GM19452 (cell line): ENCODE measurements at regions not wholly inside any gene's neighbourhood (a gene's known extent, or its start where the extent isn't known, plus 50 kb on each side); places are given as distances from the start of the nearest gene placed in this dataset.
A peak's percentile ranks its signal among the peaks of the same experiment; 100 is the strongest.
"Not testable (repeated sequence)": the region's sequence is repeated elsewhere in the genome, so short reads cannot be mapped to it uniquely, and the experiment has no call there.

ENCODE experiments used
- ATAC-seq: cut with Tn5 transposase; IDR thresholded peaks from one replicate; pipeline ENCODE4 v1.9.1; 2021; ENCODE audit not compliant: unreplicated experiment

- no peak for ATAC-seq
These were observed 124.5 kb upstream of the USP15 start for GRCh38 chr12:62135553-62136200.

DNA sequence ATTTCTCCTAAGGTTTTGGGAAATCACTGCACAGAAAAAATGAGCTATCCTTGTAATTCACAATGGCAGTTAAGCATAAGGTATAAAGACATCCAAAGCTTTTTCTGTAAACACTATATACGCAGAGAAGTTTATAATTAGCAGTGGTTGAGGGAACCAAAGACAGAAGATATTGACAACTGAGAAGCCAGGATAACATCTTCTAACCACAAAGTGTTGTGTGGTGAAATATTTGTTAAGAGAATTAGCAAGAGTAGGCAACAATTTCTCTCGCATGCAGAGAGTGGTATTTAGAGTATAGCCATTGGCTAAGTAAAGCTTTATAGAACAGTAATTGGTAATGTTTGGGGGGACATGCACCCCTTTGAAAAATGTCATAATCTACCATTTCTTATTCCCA, 123.7 kb upstream of the USP15 start:
- no peak for ATAC-seq

- ATAC-seq: no peak
These were observed 121.7 kb upstream of the USP15 start for GRCh38 chr12:62138527-62138926.

GRCh38 chr12:62146318-62146717, 113.9 kb upstream of the USP15 start:
- ATAC-seq: no peak

GRCh38 chr12:62158013-62158412, 102.2 kb upstream of the USP15 start:
- ATAC-seq: no peak

DNA sequence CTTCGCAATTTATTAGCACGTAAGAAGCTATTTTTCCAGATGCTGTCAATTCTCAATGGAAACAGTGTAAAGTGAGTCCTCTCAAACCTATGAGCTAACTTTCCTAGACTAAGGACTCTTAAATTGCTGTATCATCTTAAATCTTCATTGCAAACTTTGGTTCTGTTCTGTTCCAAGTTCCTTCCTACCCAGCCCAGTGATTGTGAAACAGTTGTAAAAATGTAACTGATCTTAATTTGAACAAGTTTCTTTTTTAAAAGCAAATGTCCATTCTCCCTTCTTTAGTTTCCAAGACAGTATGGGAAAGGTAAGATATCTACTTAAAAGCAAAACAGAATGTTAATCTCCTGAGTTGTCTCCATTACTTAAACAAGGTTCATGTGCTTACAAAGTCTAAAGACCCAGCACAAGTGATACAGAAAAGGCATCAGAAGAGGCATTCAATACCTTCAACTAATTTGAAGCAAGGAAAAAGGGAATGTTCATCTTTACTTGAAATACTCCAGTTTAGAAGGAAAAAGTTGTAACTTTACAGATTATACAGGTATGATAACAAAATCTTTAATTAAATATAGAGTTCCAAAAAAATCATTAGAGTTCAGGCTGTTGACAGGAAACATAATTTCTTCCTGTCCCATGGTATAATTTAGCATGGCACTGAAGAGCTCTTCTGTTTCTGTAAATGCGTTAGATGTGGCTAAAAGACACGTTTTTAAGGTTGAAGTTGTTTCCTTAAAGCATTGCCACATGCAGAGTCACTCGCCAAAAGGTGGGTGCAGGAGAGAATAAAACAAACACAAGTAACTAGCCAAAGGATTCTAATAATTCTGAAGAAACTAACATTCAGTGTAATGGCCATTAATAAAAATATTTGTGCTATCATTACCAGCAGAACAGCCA, 101.5 kb upstream of the USP15 start:
- ATAC-seq: no peak

DNA sequence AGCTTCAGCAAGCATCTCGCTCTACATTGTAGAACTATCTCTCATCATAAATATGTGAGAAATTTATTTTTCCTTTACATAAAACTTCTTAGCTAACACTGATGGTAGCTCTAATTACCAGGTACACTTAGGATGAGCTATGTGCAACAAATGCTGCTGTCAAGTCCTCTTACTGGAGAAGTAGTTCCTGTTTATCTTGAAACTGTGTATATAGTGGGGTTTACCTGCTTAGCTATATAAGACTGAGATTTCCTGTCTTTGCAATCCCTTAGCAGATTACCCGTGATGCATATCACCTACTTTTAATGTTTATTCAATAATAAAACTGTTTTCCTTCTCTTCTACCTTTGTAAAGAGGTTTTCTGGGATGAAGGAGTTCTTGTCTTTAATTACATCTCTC, 98.0 kb upstream of the USP15 start:
- ATAC-seq: no peak

DNA sequence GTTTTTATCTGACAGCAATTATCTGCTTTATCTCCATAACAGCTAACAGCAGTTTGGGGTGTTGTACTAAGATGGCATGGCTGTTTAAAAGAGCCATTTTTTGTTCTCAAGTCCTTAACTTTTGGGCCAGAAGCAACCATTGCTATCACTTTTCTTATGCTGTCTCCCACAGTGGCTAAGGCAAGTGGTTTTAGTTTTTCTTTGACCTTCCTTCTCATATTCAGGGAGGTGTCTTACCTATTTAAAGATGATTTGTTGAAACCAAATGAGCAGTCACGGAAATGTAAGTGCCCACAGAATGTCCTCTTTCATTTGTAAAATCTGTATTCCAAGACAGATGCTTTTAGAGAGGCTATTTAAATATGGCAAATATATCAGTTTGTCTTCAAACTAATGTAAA, 96.8 kb upstream of the USP15 start:
- ATAC-seq: no peak

DNA sequence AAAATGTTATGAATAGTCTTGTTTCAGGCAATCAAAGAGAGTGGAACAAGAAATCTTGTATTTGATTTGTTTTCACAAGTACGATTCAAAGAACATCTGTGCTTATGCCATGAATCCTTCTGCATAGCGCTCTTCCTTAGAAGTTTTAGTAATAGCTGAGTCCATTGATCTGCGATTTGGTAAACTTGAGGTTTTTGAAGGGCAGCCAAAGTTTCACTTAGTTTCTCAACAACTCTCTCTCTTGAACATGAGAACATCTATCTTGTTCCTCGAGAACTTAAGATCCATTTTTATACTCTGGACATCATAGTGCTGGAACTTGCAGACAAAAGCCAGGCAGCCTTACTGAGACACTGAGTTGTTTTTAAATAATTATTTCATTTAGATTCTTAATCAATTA, 96.2 kb upstream of the USP15 start:
- ATAC-seq: no peak

DNA sequence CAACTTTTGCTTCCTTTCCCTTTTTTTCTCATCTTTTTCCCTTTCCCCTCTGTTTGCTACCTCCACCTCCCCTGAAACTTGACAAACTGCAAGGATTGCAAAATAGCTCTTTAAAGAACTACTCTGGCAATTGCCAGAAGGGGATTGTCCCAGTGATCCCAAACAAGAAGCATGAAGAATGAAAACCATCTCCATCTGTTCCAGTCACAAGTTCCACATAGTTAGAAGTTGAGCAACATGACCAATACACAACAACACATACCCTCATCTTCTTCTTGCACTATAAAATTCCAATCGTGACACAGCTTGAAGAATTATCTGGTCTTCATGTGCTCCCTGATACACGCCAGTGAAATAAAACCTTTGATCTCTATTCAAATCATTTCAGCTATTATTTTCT, 93.7 kb upstream of the USP15 start:
- ATAC-seq: no peak

DNA sequence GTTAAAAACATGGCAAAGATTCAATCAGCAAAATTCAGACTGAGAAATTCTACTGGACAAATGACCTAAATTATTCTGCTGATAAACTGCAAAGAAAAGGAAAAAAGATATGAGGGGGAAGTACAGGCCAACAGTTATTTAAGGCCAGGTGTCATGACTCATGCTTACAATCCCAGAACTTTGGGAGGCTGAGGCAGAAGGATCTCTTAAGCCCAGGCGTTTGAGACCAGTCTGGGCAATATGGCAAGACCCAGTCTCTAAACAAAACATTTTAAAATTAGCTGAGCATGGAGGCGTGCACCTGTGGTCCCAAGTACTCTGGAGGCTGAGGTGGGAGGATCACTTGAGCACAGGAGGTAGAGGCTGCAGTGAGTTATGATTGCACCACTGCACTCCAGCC, 91.8 kb upstream of the USP15 start:
- no peak for ATAC-seq

GRCh38 chr12:62170241-62170640, 90.0 kb upstream of the USP15 start:
- ATAC-seq: no peak

GRCh38 chr12:62190689-62191490, 69.3 kb upstream of the USP15 start:
- ATAC-seq: no peak

GRCh38 chr12:62191491-62192179, 68.6 kb upstream of the USP15 start:
- ATAC-seq: no peak

DNA sequence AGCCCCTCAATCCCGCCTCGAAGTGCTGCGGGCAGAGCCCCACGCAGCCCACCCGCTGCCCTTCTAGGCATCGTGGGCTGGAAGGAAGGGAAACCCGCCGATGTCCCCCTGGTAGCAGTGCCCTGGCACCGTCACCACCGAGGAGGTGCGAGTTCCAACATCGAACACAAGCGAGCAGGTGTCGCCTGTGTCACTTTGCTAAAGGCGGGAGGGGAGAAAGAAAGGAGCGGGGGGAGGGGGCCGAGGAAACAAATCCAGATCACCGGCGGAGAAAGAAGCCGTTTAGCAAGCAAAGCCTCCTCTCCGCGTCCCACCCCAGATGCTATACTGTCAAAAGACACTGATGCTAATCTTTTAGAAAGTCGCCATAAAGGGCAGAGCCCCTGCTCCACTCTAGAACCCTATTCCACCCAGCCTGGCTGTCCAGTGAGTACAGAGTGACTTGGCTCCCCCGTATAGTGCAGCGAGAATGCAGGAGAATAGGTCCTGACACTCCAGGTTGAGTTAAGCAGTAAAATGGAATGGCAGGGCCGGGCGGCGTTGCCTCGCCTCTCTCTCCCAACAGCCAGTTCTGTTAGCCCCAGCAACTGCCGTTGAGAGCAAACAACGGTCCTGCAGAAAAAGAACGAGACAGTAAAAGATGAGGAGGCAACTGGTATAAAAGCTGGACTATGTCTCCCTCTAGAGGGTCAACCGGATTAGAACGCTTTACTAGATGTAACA, 67.9 kb upstream of the USP15 start:
- ATAC-seq: peak; percentile 91

GRCh38 chr12:62192903-62193250, 67.3 kb upstream of the USP15 start:
- peak; percentile 19 for ATAC-seq

DNA sequence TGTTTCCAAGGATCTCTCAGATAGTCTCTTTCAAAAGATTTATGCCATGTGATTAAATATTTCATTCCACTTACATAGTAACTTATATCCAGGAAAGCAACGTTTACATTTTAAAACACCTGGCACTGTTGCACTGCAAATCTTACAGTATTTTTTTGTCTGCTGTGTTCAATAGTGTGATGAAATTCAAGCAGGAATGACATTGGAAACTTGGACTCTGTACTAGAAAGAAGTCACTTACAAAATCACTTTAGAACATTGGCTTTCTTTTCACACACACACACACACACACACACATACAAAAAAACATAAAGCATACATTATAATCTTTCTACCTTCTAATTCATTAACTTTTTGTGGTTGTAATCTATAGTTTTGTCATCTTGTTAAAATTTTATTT, 66.2 kb upstream of the USP15 start:
- ATAC-seq: no peak

GRCh38 chr12:62194616-62195015, 65.6 kb upstream of the USP15 start:
- no peak for ATAC-seq

DNA sequence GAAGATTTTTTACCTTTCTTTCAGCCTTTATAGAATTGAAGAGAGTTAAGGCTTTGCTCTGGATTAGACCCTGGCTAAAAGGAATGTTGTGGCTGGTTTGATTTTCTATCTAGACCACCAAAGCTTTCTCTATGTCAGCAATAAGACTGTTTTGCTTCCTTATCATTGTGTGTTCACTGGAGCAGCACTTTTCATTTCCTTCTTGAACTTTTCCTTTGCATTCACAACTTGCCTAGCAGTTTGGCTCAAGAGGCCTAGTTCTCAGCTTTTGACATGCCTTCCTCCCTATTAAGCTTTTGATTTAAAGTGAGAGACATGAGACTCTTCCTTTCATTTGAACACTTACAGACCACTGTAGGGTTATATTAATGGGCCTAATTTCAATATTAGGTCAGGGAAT, 64.1 kb upstream of the USP15 start:
- no peak for ATAC-seq

DNA sequence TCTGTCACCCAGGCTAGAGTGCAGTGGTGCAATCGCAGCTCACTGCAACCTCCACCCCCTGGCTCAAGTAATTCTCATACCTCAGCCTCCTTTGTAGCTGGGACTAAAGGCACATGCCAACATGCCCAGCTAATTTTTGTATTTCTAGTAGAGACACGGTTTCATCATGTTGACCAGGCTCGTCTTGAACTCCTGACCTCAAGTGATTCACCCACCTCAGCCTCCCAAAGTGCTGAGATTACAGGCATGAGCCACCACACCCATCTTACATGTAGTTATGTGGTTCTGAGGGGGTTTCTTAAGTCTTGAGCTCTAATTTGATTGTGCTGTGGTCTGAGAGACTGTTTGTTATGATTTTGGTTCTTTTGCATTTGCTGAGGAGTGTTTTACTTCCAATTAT, 57.3 kb upstream of the USP15 start:
- not testable (repeated sequence) for ATAC-seq

DNA sequence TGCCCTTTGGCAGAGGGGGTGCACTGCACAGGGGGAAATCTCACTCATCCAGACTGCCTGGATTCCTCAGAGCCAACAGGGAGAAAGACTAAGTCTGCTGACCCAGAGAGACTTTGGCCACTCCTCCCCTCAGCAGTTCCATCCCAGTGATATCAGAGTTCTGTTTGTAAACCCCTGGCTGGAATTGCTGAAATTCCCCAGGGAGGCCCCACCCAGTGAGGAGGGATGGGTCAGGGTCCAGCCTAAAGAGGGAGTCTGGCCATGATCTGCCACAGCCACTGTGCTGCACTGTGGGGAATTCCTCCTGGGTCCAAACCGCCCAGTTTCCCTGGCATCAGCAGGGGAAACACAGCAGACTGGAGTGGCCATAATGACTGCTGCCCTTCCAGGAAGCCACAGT, 54.9 kb upstream of the USP15 start:
- no peak for ATAC-seq
